Activated T-cell treated with anti-CD3 and anti-CD28 coated beads, Interleukin-2, amount 50 U/mL, for 48 hours (primary cell): ENCODE measurements at regions not wholly inside any gene's neighbourhood (a gene's known extent, or its start where the extent isn't known, plus 50 kb on each side); places are given as distances from the start of the nearest gene placed in this dataset.
"Not testable (repeated sequence)": the region's sequence is repeated elsewhere in the genome, so short reads cannot be mapped to it uniquely, and the experiment has no call there.

Source experiments
- DNase-seq, 2 experiments: peaks; one replicate each; pipeline ENCODE4 v3.0.0-alpha.2; 2020

DNA sequence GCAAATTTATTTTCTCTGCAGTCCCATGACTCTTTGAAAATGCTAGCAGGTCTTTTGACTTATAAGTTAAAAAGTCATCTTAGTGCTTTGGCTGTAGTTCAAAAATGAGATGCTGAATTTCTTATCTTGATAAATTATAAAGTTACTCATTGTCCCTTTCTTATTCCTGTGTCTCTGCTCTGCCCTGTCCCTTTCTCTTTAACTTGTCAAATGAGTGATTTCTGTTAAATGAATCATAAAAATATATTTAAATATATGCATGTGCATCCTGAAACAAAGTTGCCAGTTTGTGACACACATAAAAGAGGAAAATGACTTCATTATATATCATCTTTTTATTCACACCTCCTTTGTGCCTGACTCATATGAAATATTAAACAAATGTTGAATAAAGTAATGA lies 1097.3 kb upstream of the EPHA6 start:
- DNase-seq = no peak

GRCh38 chr3:95718168-95718567 lies 1096.2 kb upstream of the EPHA6 start:
- DNase-seq = no peak

GRCh38 chr3:95719481-95719880 lies 1094.9 kb upstream of the EPHA6 start:
- DNase-seq = no peak

DNA sequence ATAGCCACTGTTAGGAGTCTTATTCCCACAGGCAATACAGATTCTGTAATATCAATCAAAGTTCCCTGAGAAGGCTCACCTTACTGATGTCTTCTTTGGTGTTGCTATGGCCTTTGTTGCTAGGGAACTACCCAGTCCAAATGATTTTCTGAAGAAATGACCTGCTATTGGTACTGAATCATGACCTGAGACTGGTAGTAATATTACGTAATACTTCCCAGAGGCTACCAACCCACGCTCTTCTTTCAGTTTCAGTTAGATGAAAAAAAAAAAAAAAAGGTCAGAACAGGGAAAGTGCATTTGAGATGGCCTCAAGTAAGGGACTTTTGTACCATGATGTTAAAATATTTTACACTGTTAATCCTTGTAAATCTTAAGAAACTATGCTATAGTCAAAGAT lies 1092.5 kb upstream of the EPHA6 start:
- DNase-seq = no peak

DNA sequence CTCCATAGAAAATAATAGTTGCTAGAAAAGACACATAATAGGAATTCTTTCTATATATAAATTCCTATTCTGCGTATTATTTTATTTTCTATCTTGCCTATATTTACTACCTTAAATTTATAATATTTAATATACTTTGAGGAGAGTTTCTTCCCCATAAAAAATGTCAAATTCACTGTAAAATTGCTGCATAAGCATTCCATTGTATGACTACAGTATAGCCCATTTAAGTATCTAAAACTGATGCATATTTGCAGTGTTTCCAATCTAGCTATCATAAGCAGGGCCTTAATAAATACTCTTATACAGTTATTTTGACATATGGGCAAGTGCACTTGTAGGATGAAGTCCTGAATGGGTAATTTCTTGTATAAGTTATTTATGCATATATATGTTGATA lies 1088.6 kb upstream of the EPHA6 start:
- DNase-seq = no peak

DNA sequence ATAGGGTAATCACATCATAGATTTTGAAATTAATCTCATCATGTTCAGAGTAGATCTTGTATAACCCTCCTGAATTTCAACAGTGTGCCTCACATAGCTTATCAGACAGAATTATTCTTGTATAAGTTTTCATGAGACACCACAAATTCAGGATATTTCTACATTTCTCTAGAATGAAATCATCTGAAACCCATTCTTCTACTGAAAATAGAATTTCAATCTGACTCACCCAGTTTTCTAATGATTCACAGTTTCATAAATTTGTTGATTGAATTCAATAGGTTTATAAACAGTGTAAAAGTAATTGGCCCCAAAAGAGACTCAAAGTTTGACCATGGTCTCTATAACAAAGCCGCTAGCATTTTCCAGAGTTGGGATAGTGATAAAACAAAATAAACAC lies 1082.6 kb upstream of the EPHA6 start:
- no peak for DNase-seq

DNA sequence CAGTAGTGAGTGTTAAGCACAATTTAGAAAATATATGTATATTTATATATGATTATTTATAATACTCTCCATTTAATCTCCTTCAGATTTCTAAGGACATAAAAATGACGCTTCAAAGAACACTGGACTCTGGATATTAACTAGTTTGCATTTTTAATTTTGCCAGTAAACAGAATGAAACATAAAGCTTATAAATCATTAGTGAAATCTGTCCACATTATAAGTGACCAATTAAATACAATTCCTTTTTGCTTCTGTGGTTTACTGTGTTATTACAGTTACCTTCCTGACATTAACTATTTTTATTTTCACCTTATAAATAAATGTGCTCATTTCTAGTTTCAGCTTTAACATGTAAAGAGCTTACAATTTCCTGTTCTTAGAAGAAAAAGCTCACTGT lies 1081.1 kb upstream of the EPHA6 start:
- no peak for DNase-seq

DNA sequence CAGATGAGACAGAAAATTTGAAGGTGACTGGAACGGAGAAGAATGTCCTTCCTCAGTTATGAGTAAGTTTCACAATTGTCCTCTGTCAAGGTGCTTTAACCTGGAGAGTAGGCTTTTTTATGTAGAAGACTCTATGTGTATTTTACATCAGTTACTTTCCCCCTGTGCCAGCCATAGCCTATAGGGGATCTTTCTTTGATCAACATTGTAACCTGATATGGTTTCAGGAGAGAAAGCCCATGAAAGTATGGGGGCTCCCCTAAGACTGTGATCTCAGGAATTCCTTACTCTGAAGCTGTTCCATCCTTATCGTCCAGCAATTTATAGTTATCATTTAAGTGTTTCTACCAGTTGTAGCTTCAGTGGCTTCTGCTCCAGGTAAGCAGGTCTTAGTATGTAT lies 1076.3 kb upstream of the EPHA6 start:
- no peak for DNase-seq

DNA sequence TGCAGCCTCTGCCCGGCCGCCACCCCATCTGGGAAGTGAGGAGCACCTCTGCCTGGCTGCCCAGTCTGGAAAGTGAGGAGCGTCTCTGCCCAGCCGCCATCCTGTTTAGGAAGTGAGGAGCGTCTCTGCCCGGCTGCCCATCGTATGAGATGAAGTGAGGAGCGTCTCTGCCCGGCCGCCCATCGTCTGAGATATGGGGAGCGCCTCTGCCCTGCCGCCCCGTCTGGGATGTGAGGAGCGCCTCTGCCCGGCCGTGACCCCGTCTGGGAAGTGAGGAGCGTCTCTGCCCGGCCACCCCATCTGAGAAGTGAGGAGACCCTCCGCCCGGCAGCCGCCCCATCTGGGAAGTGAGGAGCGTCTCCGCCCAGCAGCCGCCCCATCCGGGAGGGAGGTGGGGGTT lies 1069.5 kb upstream of the EPHA6 start:
- not testable (repeated sequence) for DNase-seq

- DNase-seq = no peak
Measured at GRCh38 chr3:95750097-95750496, 1064.3 kb upstream of the EPHA6 start.

DNA sequence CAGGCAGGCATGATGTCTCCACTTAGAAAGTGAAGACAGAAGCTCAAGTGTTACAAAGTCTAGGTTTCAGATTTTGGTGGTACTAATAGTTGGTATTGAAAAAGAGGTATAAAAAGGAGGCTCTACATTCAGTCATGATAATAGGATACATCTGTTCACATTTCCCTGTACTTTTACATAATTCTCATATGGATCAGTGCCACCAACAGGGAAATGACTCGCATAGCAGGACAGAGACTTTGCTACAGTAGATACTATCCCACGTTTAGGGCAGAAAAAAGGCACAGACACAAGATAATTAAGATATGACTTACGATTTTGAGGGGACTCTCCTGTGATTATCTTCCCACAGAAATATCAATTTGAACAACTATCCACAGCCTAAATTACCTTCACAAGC lies 1062.9 kb upstream of the EPHA6 start:
- DNase-seq = no peak

DNA sequence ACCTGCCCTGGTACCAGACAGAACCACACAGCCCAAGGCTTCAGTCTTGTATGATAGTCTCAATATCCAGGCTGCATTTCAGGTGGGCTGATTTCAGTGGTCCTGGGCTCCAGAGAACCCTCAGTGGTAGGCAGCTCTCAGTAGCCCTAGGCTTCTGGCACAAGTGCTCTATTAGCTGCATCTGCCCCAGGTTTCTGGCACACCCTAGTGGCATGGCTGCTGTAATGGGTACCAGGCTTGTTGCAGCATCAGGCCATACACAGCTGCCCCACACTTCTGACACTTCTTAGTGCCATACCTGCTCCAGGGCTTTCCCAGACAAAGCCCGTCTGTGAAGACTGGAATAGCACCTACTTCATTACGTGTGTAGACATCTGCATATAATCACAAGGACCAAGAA lies 1062.2 kb upstream of the EPHA6 start:
- DNase-seq = no peak

- DNase-seq = no peak
Measured at GRCh38 chr3:95758707-95759106, 1055.7 kb upstream of the EPHA6 start.

DNA sequence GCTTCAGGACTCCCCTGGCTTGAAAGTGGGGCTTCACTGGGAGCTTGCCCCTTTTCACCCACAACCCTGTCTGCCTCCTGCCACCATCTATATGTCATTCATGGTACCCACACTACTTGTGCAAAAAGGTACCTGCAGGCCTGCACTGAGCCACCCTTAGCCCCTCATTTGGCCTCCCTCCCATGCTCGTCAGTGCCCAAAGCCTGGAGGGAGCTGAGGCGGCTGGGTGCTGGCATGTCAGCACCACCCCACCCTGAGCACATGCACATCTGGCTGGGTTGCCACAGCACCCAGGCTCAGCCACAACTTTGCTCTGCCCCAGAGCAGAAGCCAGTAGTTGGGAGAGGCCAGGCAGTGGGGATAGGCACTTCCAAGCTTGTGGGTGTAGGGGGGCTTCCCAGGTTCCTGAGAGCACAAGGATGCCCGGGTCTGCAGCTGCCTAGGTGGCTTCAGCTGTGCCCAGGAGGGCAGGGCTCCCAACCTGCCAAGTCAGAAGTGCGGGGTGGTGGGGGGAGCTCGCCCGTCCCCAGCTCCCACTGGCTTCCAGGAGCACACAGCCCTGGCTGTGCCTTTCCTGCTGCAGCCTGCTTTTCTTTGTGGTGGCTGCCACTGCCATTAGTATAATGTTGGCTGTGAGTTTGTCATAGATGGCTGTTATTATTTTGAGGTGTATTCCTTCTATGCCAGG lies 1054.6 kb upstream of the EPHA6 start:
- DNase-seq = no peak

GRCh38 chr3:95775486-95776094 lies 1038.8 kb upstream of the EPHA6 start:
- DNase-seq = no peak

GRCh38 chr3:95781598-95781997 lies 1032.8 kb upstream of the EPHA6 start:
- DNase-seq = no peak

- no peak for DNase-seq
Measured at GRCh38 chr3:95789111-95789510, 1025.3 kb upstream of the EPHA6 start.

DNA sequence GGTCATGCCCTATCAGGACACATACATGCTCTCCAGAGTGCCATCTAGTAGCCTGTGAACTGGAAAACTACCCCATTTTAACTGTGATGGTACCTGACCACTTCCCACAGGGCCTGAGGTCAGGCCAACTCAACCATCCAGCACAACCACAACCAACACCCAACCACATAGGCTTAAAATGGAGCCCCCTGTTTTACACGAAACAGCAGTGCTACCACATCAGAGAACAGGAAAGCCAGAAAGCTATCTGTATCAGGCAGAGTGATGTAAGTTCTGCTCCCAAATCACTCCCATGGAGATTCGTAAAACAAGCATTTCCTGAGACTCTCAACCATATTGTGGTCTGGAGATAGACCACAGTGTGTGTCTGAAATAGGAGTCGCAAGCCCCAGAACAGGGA lies 1017.3 kb upstream of the EPHA6 start:
- DNase-seq = no peak

GRCh38 chr3:95798628-95799027 lies 1015.8 kb upstream of the EPHA6 start:
- no peak for DNase-seq

- no peak for DNase-seq
Measured at GRCh38 chr3:95810462-95810861, 1003.9 kb upstream of the EPHA6 start.

DNA sequence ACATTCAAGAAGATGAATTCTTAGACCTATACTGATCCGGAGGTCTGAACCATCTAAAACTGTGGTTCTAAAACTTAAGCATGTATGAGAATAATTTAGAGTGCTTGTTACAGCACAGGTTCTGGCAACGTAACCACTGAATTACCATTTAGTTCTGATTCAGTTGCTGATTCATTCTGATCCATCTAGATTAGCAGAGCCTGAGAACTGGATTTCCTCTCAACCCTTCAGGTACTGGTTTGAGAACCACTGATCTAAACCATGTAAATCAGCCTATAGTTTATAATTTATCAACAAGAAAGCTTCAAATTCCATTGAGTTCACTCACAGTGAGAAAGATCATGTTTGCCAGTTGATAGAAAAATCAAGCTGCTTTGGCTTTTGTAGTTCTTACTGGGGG lies 1001.1 kb upstream of the EPHA6 start:
- no peak for DNase-seq

DNA sequence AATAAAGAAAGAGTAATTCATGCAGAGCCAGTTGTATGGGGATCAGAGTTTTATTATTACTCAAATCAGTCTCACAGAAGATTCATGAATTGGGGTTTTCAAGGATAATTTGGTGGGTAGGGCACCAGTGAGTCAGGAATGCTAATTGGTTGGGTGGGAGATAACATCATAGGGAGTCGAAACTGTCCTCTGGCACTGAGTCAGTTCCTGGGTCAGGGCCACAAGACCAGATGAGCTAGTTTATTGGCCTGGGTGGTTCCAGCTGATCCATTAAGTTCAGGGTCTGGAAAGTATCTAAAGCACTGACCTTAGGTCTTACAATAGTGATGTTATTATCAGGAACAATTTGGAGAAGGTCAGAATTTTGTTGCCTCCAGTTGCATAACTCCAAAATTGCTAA lies 998.6 kb upstream of the EPHA6 start:
- DNase-seq = no peak

DNA sequence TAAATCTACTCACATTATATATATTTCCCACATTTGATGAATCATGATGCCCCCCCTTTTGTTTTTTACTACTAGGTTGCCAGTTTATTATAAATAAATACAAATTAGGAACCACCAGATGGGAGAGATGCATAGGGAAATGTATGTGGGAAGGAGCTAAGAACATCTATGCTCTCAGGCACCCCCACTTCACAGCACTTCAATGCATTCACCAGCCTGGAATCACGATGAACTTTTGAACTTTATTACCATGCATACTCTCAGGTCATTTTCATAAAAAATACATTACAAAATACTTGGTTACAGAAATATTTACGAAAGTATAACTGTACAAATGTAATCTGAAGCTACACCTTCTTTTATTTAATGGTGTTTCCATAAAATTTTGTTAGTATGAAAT lies 988.0 kb upstream of the EPHA6 start:
- no peak for DNase-seq

DNA sequence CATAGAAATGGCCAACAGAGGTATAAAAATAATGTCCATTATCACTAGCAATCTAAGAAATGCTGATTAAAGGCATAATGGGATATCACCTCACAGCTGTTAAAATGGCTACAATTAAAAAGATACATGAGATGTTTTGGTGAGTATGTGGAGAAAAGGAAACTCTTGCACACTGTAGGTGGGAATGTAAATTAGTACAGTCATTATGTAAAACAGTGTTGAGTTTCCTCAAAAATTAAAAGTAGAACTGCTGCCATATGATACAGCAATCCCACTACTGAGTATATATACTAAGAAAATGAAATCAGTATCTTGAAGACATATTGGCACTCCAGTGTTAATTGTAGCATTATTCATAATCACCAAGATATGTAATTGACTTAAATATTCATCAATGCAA lies 982.2 kb upstream of the EPHA6 start:
- no peak for DNase-seq

- DNase-seq = not testable (repeated sequence)
Measured at GRCh38 chr3:95860628-95861027, 953.8 kb upstream of the EPHA6 start.
